HG03439 (cell line): ENCODE measurements at regions not wholly inside any gene's neighbourhood (a gene's known extent, or its start where the extent isn't known, plus 50 kb on each side); places are given as distances from the start of the nearest gene placed in this dataset.
"Not testable (repeated sequence)": the region's sequence is repeated elsewhere in the genome, so short reads cannot be mapped to it uniquely, and the experiment has no call there.

Experiments used
- ATAC-seq: cut with Tn5 transposase; IDR thresholded peaks from one replicate; pipeline ENCODE4 v1.9.1; 2021; ENCODE audit warnings: mild to moderate bottlenecking, moderate library complexity; ENCODE audit not compliant: unreplicated experiment

- not testable (repeated sequence) for ATAC-seq
Observed at GRCh38 chr11:112673401-112673800, 287.8 kb upstream of the NCAM1 start.

GRCh38 chr11:112685111-112685510 is 276.1 kb upstream of the NCAM1 start:
- no peak for ATAC-seq

GRCh38 chr11:112689851-112690250 is 271.4 kb upstream of the NCAM1 start:
- no peak for ATAC-seq

- no peak for ATAC-seq
Observed at GRCh38 chr11:112693781-112694180, 267.4 kb upstream of the NCAM1 start.

GRCh38 chr11:112694245-112694644 is 267.0 kb upstream of the NCAM1 start:
- ATAC-seq: no peak

- ATAC-seq: no peak
Observed at GRCh38 chr11:112694813-112695212, 266.4 kb upstream of the NCAM1 start.

- no peak for ATAC-seq
Observed at GRCh38 chr11:112697391-112698178, 263.6 kb upstream of the NCAM1 start.

GRCh38 chr11:112705148-112705547 is 256.1 kb upstream of the NCAM1 start:
- ATAC-seq: no peak

GRCh38 chr11:112706863-112707262 is 254.4 kb upstream of the NCAM1 start:
- no peak for ATAC-seq

- ATAC-seq: not testable (repeated sequence)
Observed at GRCh38 chr11:112714340-112714739, 246.9 kb upstream of the NCAM1 start.

- no peak for ATAC-seq
Observed at GRCh38 chr11:112715056-112715455, 246.2 kb upstream of the NCAM1 start.

GRCh38 chr11:112718483-112718882 is 242.7 kb upstream of the NCAM1 start:
- ATAC-seq: no peak

- ATAC-seq: no peak
Observed at GRCh38 chr11:112719736-112720525, 241.3 kb upstream of the NCAM1 start.

GRCh38 chr11:112722148-112722547 is 239.1 kb upstream of the NCAM1 start:
- ATAC-seq: no peak

- no peak for ATAC-seq
Observed at GRCh38 chr11:112722876-112723275, 238.3 kb upstream of the NCAM1 start.

GRCh38 chr11:112723676-112724495 is 237.3 kb upstream of the NCAM1 start:
- ATAC-seq: no peak

GRCh38 chr11:112724496-112724790 is 236.8 kb upstream of the NCAM1 start:
- ATAC-seq: no peak

GRCh38 chr11:112725636-112726035 is 235.6 kb upstream of the NCAM1 start:
- no peak for ATAC-seq

- ATAC-seq: no peak
Observed at GRCh38 chr11:112727341-112727841, 233.8 kb upstream of the NCAM1 start.

- ATAC-seq: no peak
Observed at GRCh38 chr11:112728288-112728687, 232.9 kb upstream of the NCAM1 start.

- ATAC-seq: no peak
Observed at GRCh38 chr11:112728716-112729115, 232.5 kb upstream of the NCAM1 start.
